ENCODE measurements at regions not wholly inside any gene's neighbourhood (a gene's known extent, or its start where the extent isn't known, plus 50 kb on each side); places are given as distances from the start of the nearest gene placed in this dataset.

- TF ChIP-seq, protein P1, sequence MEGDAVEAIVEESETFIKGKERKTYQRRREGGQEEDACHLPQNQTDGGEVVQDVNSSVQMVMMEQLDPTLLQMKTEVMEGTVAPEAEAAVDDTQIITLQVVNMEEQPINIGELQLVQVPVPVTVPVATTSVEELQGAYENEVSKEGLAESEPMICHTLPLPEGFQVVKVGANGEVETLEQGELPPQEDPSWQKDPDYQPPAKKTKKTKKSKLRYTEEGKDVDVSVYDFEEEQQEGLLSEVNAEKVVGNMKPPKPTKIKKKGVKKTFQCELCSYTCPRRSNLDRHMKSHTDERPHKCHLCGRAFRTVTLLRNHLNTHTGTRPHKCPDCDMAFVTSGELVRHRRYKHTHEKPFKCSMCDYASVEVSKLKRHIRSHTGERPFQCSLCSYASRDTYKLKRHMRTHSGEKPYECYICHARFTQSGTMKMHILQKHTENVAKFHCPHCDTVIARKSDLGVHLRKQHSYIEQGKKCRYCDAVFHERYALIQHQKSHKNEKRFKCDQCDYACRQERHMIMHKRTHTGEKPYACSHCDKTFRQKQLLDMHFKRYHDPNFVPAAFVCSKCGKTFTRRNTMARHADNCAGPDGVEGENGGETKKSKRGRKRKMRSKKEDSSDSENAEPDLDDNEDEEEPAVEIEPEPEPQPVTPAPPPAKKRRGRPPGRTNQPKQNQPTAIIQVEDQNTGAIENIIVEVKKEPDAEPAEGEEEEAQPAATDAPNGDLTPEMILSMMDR (IDR thresholded peaks at IDR 0.05), result no peak
- TF ChIP-seq POLR2A (IDR thresholded peaks at IDR 0.05), result no peak
- TF ChIP-seq POLR2AphosphoS5 (IDR thresholded peaks at IDR 0.05), result no peak
- no peak for TF ChIP-seq EP300 (IDR thresholded peaks at IDR 0.05)
Observed at GRCh38 chr2:147222506-147222905, 622.3 kb upstream of the ACVR2A start.

Data from suprapubic skin (tissue), 4 donors.